HG03354 (cell line): ENCODE measurements at regions not wholly inside any gene's neighbourhood (a gene's known extent, or its start where the extent isn't known, plus 50 kb on each side); places are given as distances from the start of the nearest gene placed in this dataset.
"Not testable (repeated sequence)": the region's sequence is repeated elsewhere in the genome, so short reads cannot be mapped to it uniquely, and the experiment has no call there.

Experiments used
- ATAC-seq: cut with Tn5 transposase; IDR thresholded peaks from one replicate; pipeline ENCODE4 v1.9.1; 2021; ENCODE audit warnings: mild to moderate bottlenecking; ENCODE audit not compliant: unreplicated experiment, poor library complexity, severe bottlenecking

GRCh38 chr16:29144669-29145062 lies 159.8 kb downstream of the LAT start:
- not testable (repeated sequence) for ATAC-seq

- ATAC-seq: not testable (repeated sequence)
Measured at GRCh38 chr16:29143739-29144668, 159.2 kb downstream of the LAT start.

DNA sequence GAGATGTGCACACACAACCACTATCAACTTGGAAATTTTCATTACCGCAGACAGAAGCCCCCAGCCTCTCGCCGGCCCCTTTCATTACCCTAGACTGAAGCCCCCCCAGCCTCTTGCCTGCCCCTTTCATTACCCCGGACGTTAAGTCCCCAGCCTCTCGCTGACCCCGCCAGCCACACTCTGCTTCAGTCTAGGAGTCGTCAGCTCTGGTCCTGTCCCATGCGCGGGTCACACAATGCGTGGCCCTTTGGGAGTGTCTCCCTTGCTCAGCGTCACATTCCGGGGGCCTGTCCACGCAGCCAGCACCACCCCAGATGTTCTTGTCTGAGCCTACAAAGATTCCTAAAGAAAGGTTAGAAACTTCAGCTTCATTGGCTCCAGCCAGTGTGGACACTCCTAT lies 157.7 kb downstream of the LAT start:
- not testable (repeated sequence) for ATAC-seq

- no peak for ATAC-seq
Measured at GRCh38 chr16:29141586-29142324, 156.9 kb downstream of the LAT start.

DNA sequence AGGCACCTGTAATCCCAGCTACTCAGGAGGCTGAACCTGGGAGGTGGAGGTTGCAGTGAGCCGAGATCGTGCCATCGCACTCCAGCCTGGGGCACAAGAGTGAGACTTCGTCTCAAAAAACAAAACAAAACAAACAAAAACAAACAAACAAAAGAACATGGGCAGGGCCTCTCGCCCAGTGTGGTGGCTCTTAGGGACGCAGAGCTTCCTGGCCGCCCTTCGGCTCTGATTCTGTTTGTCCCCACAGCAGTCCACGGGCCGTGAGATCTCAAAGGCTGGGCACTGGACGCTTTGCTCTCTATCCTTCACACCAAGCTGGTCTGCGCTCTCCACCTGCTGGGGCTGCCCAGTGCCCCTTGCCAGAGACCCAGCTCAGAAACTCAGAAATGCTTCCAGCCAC lies 156.3 kb downstream of the LAT start:
- ATAC-seq: not testable (repeated sequence)

DNA sequence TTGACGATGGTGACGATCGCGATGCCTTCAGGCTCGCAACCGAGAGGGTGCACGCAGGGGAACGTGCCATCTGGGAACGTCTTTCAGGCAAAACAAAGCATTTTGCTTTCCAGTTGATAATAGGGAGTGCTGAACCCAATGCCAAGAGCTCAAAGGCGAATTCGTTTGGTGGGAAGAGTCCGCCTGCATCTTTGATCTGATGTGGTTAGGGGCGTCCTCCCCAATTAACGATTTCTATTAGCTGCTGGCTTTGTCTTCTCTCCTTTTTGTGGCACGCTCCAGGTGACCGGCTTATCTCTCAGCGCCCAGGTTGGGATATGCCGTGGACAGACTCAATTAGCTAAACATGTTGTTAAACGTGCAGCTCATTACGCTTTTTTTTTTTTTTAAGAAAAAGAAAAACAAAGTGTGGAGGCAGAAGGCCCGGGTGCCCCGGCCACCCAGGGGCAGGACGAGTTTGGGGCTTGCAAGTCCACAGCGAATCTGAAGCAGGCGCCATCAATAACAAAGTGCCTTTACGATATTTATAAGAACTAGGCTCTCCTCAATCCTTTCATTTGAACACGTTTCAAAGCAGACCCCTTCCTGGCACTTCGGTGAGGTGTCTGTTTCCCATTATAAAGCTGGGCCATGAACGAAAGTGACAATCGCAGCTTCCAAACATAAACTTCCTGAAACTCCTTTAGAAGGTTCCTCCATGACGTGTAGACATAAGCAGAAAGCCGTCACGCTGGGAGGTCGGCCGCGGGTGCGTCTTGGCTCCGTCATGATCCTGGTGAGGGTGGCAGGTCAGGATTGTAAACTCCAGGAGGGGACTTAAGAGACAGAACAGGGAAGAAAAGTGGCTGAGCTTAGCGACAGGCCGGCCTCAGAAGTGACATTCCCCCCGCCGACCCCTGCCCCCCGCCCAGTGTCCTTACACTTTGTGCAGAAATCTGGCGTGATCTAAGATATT lies 155.3 kb downstream of the LAT start:
- not testable (repeated sequence) for ATAC-seq

DNA sequence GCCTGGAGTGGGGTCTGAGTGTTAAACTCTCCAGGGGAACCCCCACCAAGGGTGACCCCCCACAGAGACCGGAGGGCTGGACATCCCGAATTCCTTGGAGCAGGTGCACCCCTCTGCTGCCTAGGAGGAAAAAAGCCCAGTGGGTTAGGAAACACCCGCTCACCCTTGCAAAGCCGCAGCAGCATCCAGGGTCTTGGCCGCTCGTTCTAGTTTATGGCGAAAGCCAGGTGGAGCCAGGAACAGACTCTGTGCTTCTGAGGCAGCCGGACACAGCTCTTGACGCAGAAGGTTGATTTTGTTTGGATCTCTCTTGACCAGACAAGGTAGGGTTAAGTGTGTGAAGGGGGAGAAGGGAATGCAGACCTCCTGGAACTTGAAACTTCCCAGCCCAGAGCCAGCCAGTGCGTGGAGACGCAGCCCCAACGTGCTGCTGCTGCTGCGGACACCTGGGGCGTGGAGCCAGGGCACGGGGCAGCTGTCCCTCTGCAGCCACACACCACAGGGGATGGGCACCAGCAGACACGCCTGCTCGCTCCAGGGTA lies 154.5 kb downstream of the LAT start:
- ATAC-seq: no peak

DNA sequence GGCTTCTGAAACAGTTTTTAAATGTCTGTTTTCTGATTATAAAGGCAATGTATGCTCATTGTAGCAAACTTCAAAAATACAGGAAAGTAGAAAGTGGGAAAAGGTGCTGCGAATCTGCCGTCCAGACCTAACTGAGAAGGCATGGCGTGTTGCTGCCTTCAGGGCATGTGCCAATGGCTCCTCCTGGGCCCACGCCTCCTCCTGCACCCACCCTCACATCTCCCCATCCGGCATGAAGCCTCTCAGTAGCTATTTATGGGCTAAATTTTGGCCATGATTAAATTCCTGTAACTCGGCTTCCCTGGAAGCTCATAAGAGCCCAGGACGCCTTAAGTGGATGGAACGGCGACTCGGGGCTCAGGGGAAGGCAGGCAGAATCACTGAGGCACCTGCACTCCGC lies 153.8 kb downstream of the LAT start:
- ATAC-seq: not testable (repeated sequence)

- not testable (repeated sequence) for ATAC-seq
Measured at GRCh38 chr16:29137894-29138662, 153.2 kb downstream of the LAT start.

DNA sequence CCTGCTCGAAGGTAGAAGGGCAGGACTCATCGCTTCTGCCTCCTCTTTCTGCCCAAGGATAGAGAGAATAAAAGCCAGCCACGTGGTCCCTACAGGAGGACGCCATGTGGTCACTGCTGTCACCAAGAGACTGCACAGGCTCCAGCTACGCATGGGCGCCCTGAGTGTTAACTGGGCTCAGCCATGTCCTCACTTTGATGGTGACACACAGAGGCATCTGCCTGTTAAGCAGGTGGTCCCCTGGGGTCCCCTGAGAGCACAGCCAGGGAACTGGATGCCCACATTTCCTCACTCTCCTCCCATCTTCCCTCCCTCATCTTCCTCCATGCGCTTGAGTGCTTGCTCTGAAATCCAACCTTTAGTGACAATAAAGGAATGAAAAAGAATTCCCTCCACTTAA lies 152.6 kb downstream of the LAT start:
- ATAC-seq: not testable (repeated sequence)

DNA sequence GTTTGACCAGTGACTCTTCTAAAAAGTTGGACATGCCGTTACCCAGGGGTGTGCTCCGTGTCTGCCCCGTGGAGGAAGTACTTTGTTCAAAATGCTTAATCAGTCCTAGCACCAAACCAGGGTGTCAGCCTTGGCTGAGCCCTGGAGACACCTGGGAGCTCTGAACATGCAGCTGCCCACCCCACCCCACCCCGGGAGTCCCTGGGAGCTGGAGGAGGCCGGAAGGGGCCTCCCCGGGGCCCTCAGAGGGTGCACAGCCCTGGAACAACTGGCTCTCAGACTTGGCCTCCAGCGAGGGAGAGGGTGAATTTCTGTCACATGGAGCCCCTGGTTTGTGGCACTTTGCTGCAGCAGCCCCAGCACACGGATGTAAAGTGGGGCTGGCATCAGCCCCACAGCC lies 152.1 kb downstream of the LAT start:
- not testable (repeated sequence) for ATAC-seq

- ATAC-seq: not testable (repeated sequence)
Measured at GRCh38 chr16:29136046-29136696, 151.3 kb downstream of the LAT start.

- not testable (repeated sequence) for ATAC-seq
Measured at GRCh38 chr16:29135098-29135497, 150.2 kb downstream of the LAT start.

- ATAC-seq: not testable (repeated sequence)
Measured at GRCh38 chr16:29133681-29134430, 149.0 kb downstream of the LAT start.

- ATAC-seq: not testable (repeated sequence)
Measured at GRCh38 chr16:29132869-29133268, 148.0 kb downstream of the LAT start.

DNA sequence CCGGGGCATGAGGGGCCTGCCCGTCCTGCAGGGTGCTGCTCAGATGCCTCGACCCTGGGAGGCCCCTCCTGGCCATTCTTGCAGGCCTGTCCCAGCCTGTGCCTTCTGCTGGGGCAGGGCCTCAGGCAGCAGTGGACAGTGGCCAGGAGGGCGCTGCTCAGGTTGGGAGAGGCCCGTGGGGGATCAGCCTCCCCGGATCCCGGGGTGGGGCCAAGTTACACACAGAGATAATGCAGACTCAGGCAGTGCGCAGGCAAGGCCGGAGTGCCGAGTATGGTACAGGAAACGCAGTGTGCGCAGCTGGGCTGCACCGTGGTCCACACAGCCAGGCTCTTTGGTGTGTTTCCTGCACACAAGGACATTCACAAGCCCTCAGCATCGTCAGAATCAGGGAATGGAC lies 147.6 kb downstream of the LAT start:
- not testable (repeated sequence) for ATAC-seq
